Karpas-422 (cell line): ENCODE measurements at regions not wholly inside any gene's neighbourhood (a gene's known extent, or its start where the extent isn't known, plus 50 kb on each side); places are given as distances from the start of the nearest gene placed in this dataset.
A peak's percentile ranks its signal among the peaks of the same experiment; 100 is the strongest.
"Not testable (repeated sequence)": the region's sequence is repeated elsewhere in the genome, so short reads cannot be mapped to it uniquely, and the experiment has no call there.

Experiments
- DNase-seq: peaks from one replicate; pipeline ENCODE4 v3.0.0-alpha.2; 2015
- H2AFZ ChIP-seq: fragments of 200-600 bp; sonication (generic); 2 replicates; pipeline ENCODE4 v1.6.1; 2014; ENCODE audit warnings: antibody characterized with exemption, low read length, mixed read lengths
- H3K27ac ChIP-seq: fragments of 200-600 bp; sonication (generic); 2 replicates; pipeline ENCODE4 v1.5.1; 2014; ENCODE audit warnings: mild to moderate bottlenecking, low read length, moderate library complexity
- H3K27me3 ChIP-seq: fragments of 200-600 bp; sonication (generic); 2 replicates; pipeline ENCODE4 v1.6.1; 2014; ENCODE audit warnings: low read length, mixed read lengths
- H3K36me3 ChIP-seq: fragments of 200-600 bp; sonication (generic); 2 replicates; pipeline ENCODE4 v1.6.1; 2014; ENCODE audit warnings: low read length, mixed read lengths; ENCODE audit not compliant: insufficient read depth
- H3K4me1 ChIP-seq: fragments of 200-600 bp; sonication (generic); 2 replicates; pipeline ENCODE4 v1.6.1; 2014; ENCODE audit warnings: mild to moderate bottlenecking, low read length, mixed read lengths
- H3K4me2 ChIP-seq: fragments of 200-600 bp; sonication (generic); 2 replicates; pipeline ENCODE4 v1.6.1; 2014; ENCODE audit warnings: low read length, low read depth, mild to moderate bottlenecking; ENCODE audit not compliant: poor library complexity, severe bottlenecking
- H3K4me3 ChIP-seq: fragments of 200-600 bp; sonication (generic); 2 replicates; pipeline ENCODE4 v1.5.1; 2014; ENCODE audit warnings: mild to moderate bottlenecking, antibody characterized with exemption, low read length, mixed read lengths
- H3K79me2 ChIP-seq: fragments of 200-600 bp; sonication (generic); 2 replicates; pipeline ENCODE4 v1.6.1; 2014; ENCODE audit warnings: mild to moderate bottlenecking, low read length, mixed read lengths
- H3K9ac ChIP-seq: fragments of 200-600 bp; sonication (generic); 2 replicates; pipeline ENCODE4 v1.6.0; 2014; ENCODE audit warnings: low read length
- H3K9me2 ChIP-seq: fragments of 200-600 bp; sonication (generic), shearing (Covaris generic); replicated peaks from 2 replicates; pipeline ENCODE4 v1.6.0; 2014; ENCODE audit warnings: mild to moderate bottlenecking, low read length, moderate library complexity; ENCODE audit not compliant: insufficient read depth
- H3K9me3 ChIP-seq: fragments of 300-700, 200-600 bp; sonication (generic); 2 replicates; pipeline ENCODE4 v1.6.1; 2014; ENCODE audit warnings: low read length, mixed read lengths
- H4K20me1 ChIP-seq: fragments of 200-600 bp; sonication (generic); 2 replicates; pipeline ENCODE4 v1.6.1; 2014; ENCODE audit warnings: mild to moderate bottlenecking, antibody characterized with exemption, low read length, low read depth; ENCODE audit not compliant: insufficient read depth

DNA sequence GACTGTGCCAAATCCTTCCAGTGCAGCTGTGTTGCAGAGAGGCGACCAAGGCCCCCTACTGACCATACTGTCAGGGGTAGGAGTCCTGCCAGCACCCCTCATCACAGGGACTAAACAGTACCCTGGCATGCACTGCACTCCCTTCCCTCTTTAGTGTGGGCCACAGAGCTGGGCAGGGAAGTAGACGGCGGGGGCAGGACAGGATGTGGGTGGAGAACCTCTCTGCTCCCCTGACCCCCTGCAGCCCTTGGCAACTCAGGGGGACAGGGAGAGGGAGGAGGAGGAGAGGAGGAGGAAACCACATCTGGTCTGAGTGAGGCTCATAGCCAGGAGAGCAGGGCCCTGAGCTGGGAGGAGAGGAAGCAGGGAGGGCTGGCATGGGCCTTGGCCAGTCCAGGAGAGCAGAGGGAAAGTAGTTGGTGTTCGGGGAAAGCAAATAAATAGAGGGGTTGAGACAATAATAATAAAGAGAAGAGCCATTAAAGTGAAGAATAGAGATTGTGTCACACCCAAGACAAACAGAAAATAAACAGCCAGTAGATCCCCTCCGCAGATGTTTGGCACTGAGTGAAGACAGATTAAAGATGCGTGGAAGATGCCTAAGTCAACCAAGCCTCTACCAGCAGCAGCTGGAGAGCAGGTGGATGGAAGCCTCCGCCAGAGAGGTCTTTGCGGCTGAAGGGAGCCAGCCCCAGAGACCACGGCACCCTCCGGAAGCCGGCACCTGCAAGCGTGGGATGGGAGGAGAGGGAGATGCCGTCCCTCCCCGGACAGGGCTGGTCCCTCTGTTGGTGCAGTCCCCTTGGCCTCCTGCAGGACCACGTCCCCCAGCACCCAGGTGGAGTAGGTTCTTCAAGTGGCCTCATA lies 61.5 kb downstream of the RPUSD4 start:
- H3K36me3 ChIP-seq = no peaks in the 10 kb centered on the region
- H3K79me2 ChIP-seq = no peaks in the 10 kb centered on the region
- DNase-seq = no peak
- no peaks in the 10 kb centered on the region for H4K20me1 ChIP-seq
- no peaks in the 10 kb centered on the region for H3K9me3 ChIP-seq
- no peak overlapping the region for H3K4me2 ChIP-seq
- no peaks in the 10 kb centered on the region for H3K27me3 ChIP-seq
- no peak overlapping the region for H3K9ac ChIP-seq
- H3K27ac ChIP-seq = no peak overlapping the region
- peaks cover 5% of the 10 kb centered on the region for H3K4me1 ChIP-seq
- no peak overlapping the region for H2AFZ ChIP-seq
- H3K9me2 ChIP-seq = no peaks in the 10 kb centered on the region
- H3K4me3 ChIP-seq = no peak overlapping the region

DNA sequence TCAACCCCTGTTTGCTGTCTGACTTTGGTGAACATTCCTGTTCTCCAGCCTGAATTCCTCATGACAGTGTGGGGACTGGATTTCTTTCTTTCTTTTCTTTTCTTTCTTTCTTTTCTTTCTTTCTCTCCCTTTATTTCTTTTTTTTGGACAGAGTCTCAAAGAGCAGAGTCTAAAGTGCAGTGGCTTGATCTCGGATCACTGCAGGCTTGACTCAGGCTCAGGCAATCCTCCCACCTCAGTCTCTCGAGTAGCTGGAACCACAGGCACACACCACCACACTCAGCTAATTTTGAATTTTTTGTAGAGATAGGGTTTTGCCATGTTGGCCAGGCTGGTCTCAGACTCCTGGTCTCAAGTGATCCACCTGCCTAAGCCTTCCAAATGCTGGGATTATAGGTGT lies 63.1 kb downstream of the RPUSD4 start:
- H2AFZ ChIP-seq = no peak overlapping the region
- no peak overlapping the region for H3K9ac ChIP-seq
- DNase-seq = no peak
- H3K9me2 ChIP-seq = no peaks in the 10 kb centered on the region
- no peak overlapping the region for H3K4me3 ChIP-seq
- no peaks in the 10 kb centered on the region for H3K36me3 ChIP-seq
- no peaks in the 10 kb centered on the region for H3K27me3 ChIP-seq
- H3K4me1 ChIP-seq = peaks cover 5% of the 10 kb centered on the region
- no peaks in the 10 kb centered on the region for H4K20me1 ChIP-seq
- H3K4me2 ChIP-seq = no peak overlapping the region
- no peaks in the 10 kb centered on the region for H3K9me3 ChIP-seq
- H3K27ac ChIP-seq = no peak overlapping the region
- no peaks in the 10 kb centered on the region for H3K79me2 ChIP-seq

DNA sequence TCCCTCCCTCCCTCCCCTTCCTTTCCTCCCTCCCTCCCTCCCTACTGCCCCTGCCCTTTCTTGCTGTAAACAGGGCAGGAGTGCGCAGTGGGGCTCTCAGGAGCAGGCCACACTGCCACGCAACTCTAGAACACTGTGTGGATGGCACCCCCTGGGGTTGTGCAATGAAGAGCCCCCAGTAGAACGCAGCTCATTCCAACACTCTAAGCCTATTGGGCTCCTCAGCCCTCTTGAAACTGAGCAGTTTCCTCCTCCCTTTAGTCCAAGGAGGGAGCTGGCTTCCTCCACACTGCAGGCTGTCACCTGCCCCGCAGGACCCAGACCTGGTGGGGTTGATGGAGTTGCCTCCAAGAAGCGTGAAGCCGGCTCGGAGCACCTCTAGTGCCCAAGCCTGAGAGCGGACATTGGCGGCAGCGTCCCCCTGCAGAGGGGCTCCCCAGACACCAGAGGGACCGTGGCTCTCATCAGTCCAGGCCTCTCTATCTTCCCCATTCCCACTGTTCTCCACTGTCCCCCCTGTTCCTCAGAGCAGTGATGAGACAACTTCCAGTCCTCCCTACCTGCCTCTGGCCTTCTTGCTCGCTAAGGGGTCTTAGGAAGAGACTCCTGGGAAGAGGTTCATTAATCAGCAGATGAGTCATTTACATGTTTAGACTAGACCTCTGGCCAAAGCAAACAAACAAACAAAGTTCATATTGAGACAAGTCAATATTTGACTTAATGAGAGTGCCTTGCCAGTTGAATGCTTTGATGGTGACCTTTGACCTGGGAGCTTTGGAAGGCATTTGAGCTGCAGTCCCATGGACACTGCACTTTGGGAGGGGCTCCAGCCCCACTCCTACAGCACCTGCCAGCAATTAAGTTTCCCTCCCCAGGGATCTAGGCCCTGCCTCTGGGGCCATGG lies 64.0 kb downstream of the RPUSD4 start:
- no peaks in the 10 kb centered on the region for H3K9me2 ChIP-seq
- H3K36me3 ChIP-seq = no peaks in the 10 kb centered on the region
- no peaks in the 10 kb centered on the region for H3K9me3 ChIP-seq
- H3K4me2 ChIP-seq = no peak overlapping the region
- DNase-seq = no peak
- H3K4me3 ChIP-seq = no peak overlapping the region
- H3K27me3 ChIP-seq = no peaks in the 10 kb centered on the region
- no peak overlapping the region for H3K9ac ChIP-seq
- peaks cover 5% of the 10 kb centered on the region for H3K4me1 ChIP-seq
- no peak overlapping the region for H3K27ac ChIP-seq
- no peaks in the 10 kb centered on the region for H4K20me1 ChIP-seq
- no peaks in the 10 kb centered on the region for H3K79me2 ChIP-seq
- no peak overlapping the region for H2AFZ ChIP-seq

- H3K4me3 ChIP-seq = no peak overlapping the region
Measured at GRCh38 chr11:126146454-126147192, 64.8 kb downstream of the RPUSD4 start.

DNA sequence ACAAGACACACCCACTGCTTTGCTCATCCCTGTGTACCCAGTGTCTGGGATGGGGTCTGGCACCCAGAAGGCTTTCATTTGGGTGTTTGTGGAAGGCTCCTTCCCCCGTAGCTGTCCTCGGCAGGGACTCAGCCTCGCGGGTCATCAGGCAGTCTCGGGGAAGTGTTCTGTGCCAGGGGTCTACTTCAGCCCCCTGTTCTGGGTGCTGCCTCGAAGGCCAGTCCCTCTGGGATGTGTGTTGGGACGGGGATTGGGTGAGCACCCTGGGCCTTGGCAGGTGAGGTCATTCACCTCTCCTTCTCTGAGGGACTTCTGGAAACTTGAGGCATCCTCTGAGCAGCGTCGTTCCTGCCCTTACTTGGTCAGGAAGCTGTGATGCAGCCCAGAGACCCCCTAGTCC lies 65.5 kb downstream of the RPUSD4 start:
- H3K4me3 ChIP-seq = no peak overlapping the region
- H2AFZ ChIP-seq = no peak overlapping the region
- H3K27ac ChIP-seq = no peak overlapping the region
- H3K36me3 ChIP-seq = no peaks in the 10 kb centered on the region
- H3K9me3 ChIP-seq = no peaks in the 10 kb centered on the region
- no peaks in the 10 kb centered on the region for H3K27me3 ChIP-seq
- H3K4me2 ChIP-seq = no peak overlapping the region
- H3K79me2 ChIP-seq = no peaks in the 10 kb centered on the region
- H4K20me1 ChIP-seq = no peaks in the 10 kb centered on the region
- no peak for DNase-seq
- no peak overlapping the region for H3K9ac ChIP-seq
- H3K9me2 ChIP-seq = no peaks in the 10 kb centered on the region
- peaks cover 5% of the 10 kb centered on the region for H3K4me1 ChIP-seq

More at GRCh38 chr11:126146454-126147192, 64.8 kb downstream of the RPUSD4 start:
- no peaks in the 10 kb centered on the region for H3K79me2 ChIP-seq
- H3K36me3 ChIP-seq = no peaks in the 10 kb centered on the region
- H3K9ac ChIP-seq = no peak overlapping the region
- no peak overlapping the region for H2AFZ ChIP-seq
- no peaks in the 10 kb centered on the region for H4K20me1 ChIP-seq
- no peaks in the 10 kb centered on the region for H3K27me3 ChIP-seq
- no peak overlapping the region for H3K27ac ChIP-seq
- H3K9me2 ChIP-seq = no peaks in the 10 kb centered on the region
- peaks cover 5% of the 10 kb centered on the region for H3K4me1 ChIP-seq
- H3K9me3 ChIP-seq = no peaks in the 10 kb centered on the region
- no peak overlapping the region for H3K4me2 ChIP-seq
- peak; percentile 64 for DNase-seq

DNA sequence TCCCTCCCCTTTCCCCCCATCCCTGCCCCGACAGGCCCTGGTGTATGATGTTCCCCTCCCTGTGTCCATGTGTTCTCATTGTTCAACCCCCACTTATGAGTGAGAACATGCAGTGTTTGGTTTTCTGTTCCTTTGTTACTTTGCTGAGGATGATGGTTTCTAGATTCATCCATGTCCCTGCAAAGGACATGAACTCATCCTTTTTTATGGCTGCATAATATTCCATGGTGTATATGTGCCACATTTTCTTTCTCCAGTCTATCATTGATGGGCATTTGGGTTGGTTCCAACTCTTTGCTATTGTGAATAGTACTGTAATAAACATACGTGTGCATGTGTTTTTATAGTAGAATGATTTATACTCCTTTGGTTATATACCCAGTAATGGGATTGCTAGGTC lies 68.0 kb downstream of the RPUSD4 start:
- not testable (repeated sequence) for H3K9ac ChIP-seq, H3K9me2 ChIP-seq, H2AFZ ChIP-seq, H3K4me2 ChIP-seq, DNase-seq, H3K36me3 ChIP-seq, H3K27me3 ChIP-seq, H4K20me1 ChIP-seq, H3K79me2 ChIP-seq, H3K4me3 ChIP-seq, H3K27ac ChIP-seq, H3K9me3 ChIP-seq
- H3K4me1 ChIP-seq = peaks cover 17% of the 10 kb centered on the region

GRCh38 chr11:126140926-126141280 lies 70.5 kb downstream of the RPUSD4 start:
- DNase-seq = no peak
- H3K79me2 ChIP-seq = no peaks in the 10 kb centered on the region
- H3K9ac ChIP-seq = no peak overlapping the region
- no peaks in the 10 kb centered on the region for H3K36me3 ChIP-seq
- H3K4me1 ChIP-seq = peaks cover 11% of the 10 kb centered on the region
- H3K9me2 ChIP-seq = no peaks in the 10 kb centered on the region
- H3K9me3 ChIP-seq = no peaks in the 10 kb centered on the region
- H3K4me2 ChIP-seq = no peak overlapping the region
- H3K4me3 ChIP-seq = no peak overlapping the region
- no peaks in the 10 kb centered on the region for H3K27me3 ChIP-seq
- no peak overlapping the region for H2AFZ ChIP-seq
- no peaks in the 10 kb centered on the region for H4K20me1 ChIP-seq
- no peak overlapping the region for H3K27ac ChIP-seq
